Left lung (tissue), 4 donors: ENCODE measurements at regions not wholly inside any gene's neighbourhood (a gene's known extent, or its start where the extent isn't known, plus 50 kb on each side); places are given as distances from the start of the nearest gene placed in this dataset.

Experiments used
- ATAC-seq: fragments of 200-7000 bp; cut with Tn5 transposase; one replicate; pipeline ENCODE4 v1.9.1; 2020; ENCODE audit warnings: moderate library complexity
- DNase-seq, 4 donors: peaks; one replicate each; pipeline ENCODE4 v3.0.0-alpha.2; 2013 to 2020
- H3K27ac ChIP-seq, 2 donors: fragments of 200-600 bp; sonication (generic) in 1 of 2; one replicate each; pipeline versions ENCODE4 v1.5.0 to v1.8.0; 2020 to 2021
- H3K27me3 ChIP-seq, 2 donors: fragments of 200-600 bp; sonication (generic) in 1 of 2; one replicate each; pipeline versions ENCODE4 v1.5.0 to v1.8.0; 2020 to 2021
- H3K36me3 ChIP-seq, 2 donors: fragments of 200-600 bp; sonication (generic) in 1 of 2; one replicate each; pipeline versions ENCODE4 v1.5.0 to v1.8.0; 2020 to 2021
- H3K4me1 ChIP-seq, 2 donors: fragments of 200-600 bp; one replicate each; pipeline ENCODE4 v1.8.0; 2021
- H3K4me3 ChIP-seq, 2 donors: fragments of 200-600 bp; sonication (generic) in 1 of 2; one replicate each; pipeline versions ENCODE4 v1.5.0 to v1.8.0; 2020 to 2021; ENCODE audit warnings: mild to moderate bottlenecking in 1 of 2
- H3K9me3 ChIP-seq, 2 donors: fragments of 200-600 bp; sonication (generic) in 1 of 2; one replicate each; pipeline versions ENCODE4 v1.5.0 to v1.8.0; 2020 to 2021
- CTCF ChIP-seq, 2 donors: fragments of 200-600 bp; sonication (generic) in 1 of 2; IDR thresholded peaks; one replicate each; pipeline versions ENCODE4 v1.5.0 to v1.8.0; 2021; ENCODE audit warnings: antibody characterized with exemption in 2 of 2
- intact Hi-C, 2 donors: fragments of 100-400 bp; cut with DNase I; formaldehyde crosslinking; loops; one replicate each; pipeline versions ENCODE4 v1.11.2 to v1.14.2; 2022
- donor health status: DM: no; HTN: yes; CAD: no.
- donor health status: DM: no; HTN: no; CAD: no.

- Histone ChIP-seq H3K27me3 (no peaks in the 10 kb centered on the region), H3K27ac (no peak overlapping the region), H3K4me3 (no peak overlapping the region), H3K9me3 (peaks cover 0 to 5% of the 10 kb centered on the region in 2 donors), H3K36me3 (no peaks in the 10 kb centered on the region), H3K4me1 (no peaks in the 10 kb centered on the region)
- ATAC-seq (no peak), DNase-seq (no peak)
- intact Hi-C loops, result no loop called here
- no peak for TF ChIP-seq CTCF (IDR thresholded peaks at IDR 0.05)
These were observed 511.9 kb upstream of the CDH8 start for GRCh38 chr16:62548095-62548494.

GRCh38 chr16:62546701-62547100 is 510.5 kb upstream of the CDH8 start:
- TF ChIP-seq CTCF (IDR thresholded peaks at IDR 0.05), result no peak
- no peak for DNase-seq
- Histone ChIP-seq H3K27me3 (no peaks in the 10 kb centered on the region), H3K27ac (no peak overlapping the region), H3K36me3 (no peaks in the 10 kb centered on the region), H3K4me3 (no peak overlapping the region), H3K4me1 (no peaks in the 10 kb centered on the region), H3K9me3 (no peaks in the 10 kb centered on the region)
- intact Hi-C loops, result no loop called here
- ATAC-seq, result no peak

- no peaks in the 10 kb centered on the region for H3K9me3 ChIP-seq
- no peak for TF ChIP-seq CTCF (IDR thresholded peaks at IDR 0.05)
- no peaks in the 10 kb centered on the region for H3K36me3 ChIP-seq
- DNase-seq (no peak), ATAC-seq (no peak)
- H3K27ac ChIP-seq, result no peak overlapping the region
- intact Hi-C loops, result no loop called here
- H3K4me1 ChIP-seq, result no peaks in the 10 kb centered on the region
- no peaks in the 10 kb centered on the region for H3K27me3 ChIP-seq
- no peak overlapping the region for H3K4me3 ChIP-seq
These were observed 508.8 kb upstream of the CDH8 start for GRCh38 chr16:62545039-62545438.

GRCh38 chr16:62543516-62543915 is 507.3 kb upstream of the CDH8 start:
- Histone ChIP-seq H3K4me3 (no peak overlapping the region), H3K9me3 (no peaks in the 10 kb centered on the region), H3K4me1 (no peaks in the 10 kb centered on the region), H3K27me3 (no peaks in the 10 kb centered on the region), H3K27ac (no peak overlapping the region), H3K36me3 (no peaks in the 10 kb centered on the region)
- no peak for TF ChIP-seq CTCF (IDR thresholded peaks at IDR 0.05)
- ATAC-seq, result no peak
- no peak for DNase-seq
- intact Hi-C loops, result no loop called here

- intact Hi-C loops, result no loop called here
- Histone ChIP-seq H3K4me1 (no peaks in the 10 kb centered on the region), H3K4me3 (no peak overlapping the region), H3K27ac (no peak overlapping the region), H3K9me3 (no peaks in the 10 kb centered on the region), H3K36me3 (no peaks in the 10 kb centered on the region), H3K27me3 (no peaks in the 10 kb centered on the region)
- DNase-seq, result no peak
- ATAC-seq, result no peak
- no peak for TF ChIP-seq CTCF (IDR thresholded peaks at IDR 0.05)
These were observed 503.4 kb upstream of the CDH8 start for GRCh38 chr16:62539657-62540056.
